Naive thymus-derived CD4-positive, alpha-beta T cell (primary cell): ENCODE measurements at regions not wholly inside any gene's neighbourhood (a gene's known extent, or its start where the extent isn't known, plus 50 kb on each side); places are given as distances from the start of the nearest gene placed in this dataset.

Source experiments
- ATAC-seq: fragments of 150-1000 bp; cut with Tn5 transposase; 2 replicates; pipeline ENCODE4 v1.10.0; 2021; ENCODE audit warnings: mild to moderate bottlenecking, moderate library complexity
- CTCF ChIA-PET: fragments of 350-600 bp; sonication (Branson Sonifier 250); formaldehyde crosslinking; loops from one replicate; lab custom pipeline; 2021; ENCODE audit warnings: antibody characterized with exemption; lab: Charles Lee
- POLR2A ChIA-PET: fragments of 350-600 bp; sonication (Branson Sonifier 250); formaldehyde crosslinking; loops from one replicate; lab custom pipeline; 2021; ENCODE audit warnings: antibody characterized with exemption, inconsistent platforms; lab: Charles Lee
- DNase-seq, 9 donors: peaks; one replicate each; pipeline versions ENCODE4 v3.0.0 to v3.0.0-alpha.2; 2020 to 2022; ENCODE audit warnings: mixed read lengths in 1 of 9
- H3K27ac ChIP-seq: one replicate; pipeline ENCODE4 v1.7.0; 2013; ENCODE audit warnings: mild to moderate bottlenecking, low read depth, low read length, moderate library complexity
- H3K27me3 ChIP-seq, 2 donors: one replicate each; pipeline ENCODE4 v1.7.0; 2013; ENCODE audit warnings: low read length in 2 of 2, mild to moderate bottlenecking in 2 of 2, moderate library complexity in 2 of 2; ENCODE audit not compliant: control insufficient read depth in 2 of 2, insufficient read depth in 2 of 2
- H3K36me3 ChIP-seq, 3 experiments: 1 replicate in 2 of 3; 2 replicates in 1 of 3; pipeline ENCODE4 v1.7.0; 2013; ENCODE audit warnings: low read length in 3 of 3, mild to moderate bottlenecking in 3 of 3, moderate library complexity in 1 of 3; ENCODE audit not compliant: insufficient read depth in 3 of 3, control insufficient read depth in 2 of 3
- H3K4me1 ChIP-seq, 2 donors: one replicate each; pipeline ENCODE4 v1.7.0; 2013; ENCODE audit warnings: low read length in 2 of 2, mild to moderate bottlenecking in 2 of 2, moderate library complexity in 1 of 2; ENCODE audit not compliant: control insufficient read depth in 2 of 2, insufficient read depth in 2 of 2
- H3K4me3 ChIP-seq: 2 replicates; pipeline ENCODE4 v1.7.0; 2013; ENCODE audit warnings: mild to moderate bottlenecking, low read length
- H3K9me3 ChIP-seq, 3 experiments: 1 replicate in 2 of 3; 2 replicates in 1 of 3; pipeline ENCODE4 v1.7.0; 2013; ENCODE audit warnings: low read length in 3 of 3; ENCODE audit not compliant: control insufficient read depth in 2 of 3
- H3K27ac Mint-ChIP-seq, 9 donors: one replicate each; pipeline ENCODE4 v1.8.0; 2020 to 2022; ENCODE audit warnings: mixed read lengths in 9 of 9, mild to moderate bottlenecking in 8 of 9, moderate library complexity in 5 of 9, inconsistent platforms in 2 of 9
- H3K27me3 Mint-ChIP-seq, 5 donors: one replicate each; pipeline ENCODE4 v1.8.0; 2021 to 2022; ENCODE audit warnings: mixed read lengths in 5 of 5, mild to moderate bottlenecking in 1 of 5
- H3K36me3 Mint-ChIP-seq, 5 donors: one replicate each; pipeline ENCODE4 v1.8.0; 2020 to 2022; ENCODE audit warnings: mixed read lengths in 5 of 5, mild to moderate bottlenecking in 3 of 5, inconsistent platforms in 1 of 5
- H3K4me1 Mint-ChIP-seq, 7 donors: one replicate each; pipeline ENCODE4 v1.8.0; 2020 to 2022; ENCODE audit warnings: mixed read lengths in 7 of 7, mild to moderate bottlenecking in 3 of 7, inconsistent platforms in 1 of 7
- H3K4me3 Mint-ChIP-seq, 10 donors: one replicate each; pipeline ENCODE4 v1.8.0; 2020 to 2022; ENCODE audit warnings: mild to moderate bottlenecking in 10 of 10, mixed read lengths in 10 of 10, moderate library complexity in 6 of 10, inconsistent platforms in 2 of 10
- H3K9me3 Mint-ChIP-seq, 11 donors: one replicate each; pipeline ENCODE4 v1.8.0; 2020 to 2022; ENCODE audit warnings: mixed read lengths in 11 of 11, mild to moderate bottlenecking in 4 of 11, inconsistent platforms in 1 of 11, moderate library complexity in 1 of 11
- intact Hi-C, 2 donors: fragments of 100-400 bp; cut with micrococcal nuclease; formaldehyde crosslinking; loops; one replicate each; pipeline ENCODE4 v1.15.1; 2023

- intact Hi-C loops: no loop called here
- POLR2A ChIA-PET: no interaction called here
- CTCF ChIA-PET: no interaction called here
- peaks cover 0 to 4% (median 0%) of the 10 kb centered on the region in 5 donors for H3K27me3 Mint-ChIP-seq
- no peak overlapping the region for H3K4me3 Mint-ChIP-seq
- ATAC-seq (no peak), DNase-seq (no peak)
- no peak overlapping the region for H3K4me3 ChIP-seq
- H3K27ac ChIP-seq: no peak overlapping the region
- H3K9me3 Mint-ChIP-seq: peaks cover 0 to 11% (median 0%) of the 10 kb centered on the region in 11 donors
- peaks cover 0 to 7% (median 0%) of the 10 kb centered on the region in 7 donors for H3K4me1 Mint-ChIP-seq
- H3K4me1 ChIP-seq: no peaks in the 10 kb centered on the region
- H3K36me3 ChIP-seq: no peaks in the 10 kb centered on the region
- H3K9me3 ChIP-seq: no peaks in the 10 kb centered on the region
- H3K27ac Mint-ChIP-seq: no peak overlapping the region
- H3K27me3 ChIP-seq: no peaks in the 10 kb centered on the region
- no peaks in the 10 kb centered on the region for H3K36me3 Mint-ChIP-seq
Measured at GRCh38 chr2:65919550-65920188, 487.3 kb upstream of the SPRED2 start.

DNA sequence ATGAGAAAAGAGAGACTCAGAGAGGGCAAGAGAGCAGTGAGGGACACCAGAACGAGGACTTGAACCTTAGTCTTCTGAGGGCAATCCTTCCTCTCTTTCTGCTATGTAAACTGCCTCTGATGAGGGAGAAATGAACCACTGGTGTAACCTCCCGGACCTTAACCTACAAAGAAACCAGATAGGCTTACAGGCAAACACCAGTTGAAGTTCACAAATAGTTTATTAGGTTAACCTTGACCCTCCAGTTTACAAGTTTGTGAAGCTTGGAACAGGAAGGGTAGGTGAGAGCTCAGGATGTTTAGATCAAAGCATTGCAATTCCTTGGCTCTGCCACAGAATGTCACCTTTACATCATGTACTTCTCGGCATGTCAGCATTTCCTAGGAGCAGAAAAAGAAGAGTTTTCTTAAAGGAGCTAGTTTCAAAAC lies 486.4 kb upstream of the SPRED2 start:
- intact Hi-C loops: no loop called here
- ChIA-PET POLR2A (no interaction called here), CTCF (no interaction called here)
- Histone ChIP-seq H3K27ac (no peak overlapping the region), H3K9me3 (no peaks in the 10 kb centered on the region), H3K4me3 (no peak overlapping the region), H3K27me3 (no peaks in the 10 kb centered on the region), H3K4me1 (no peaks in the 10 kb centered on the region), H3K36me3 (no peaks in the 10 kb centered on the region)
- ATAC-seq (no peak), DNase-seq (no peak)
- H3K27ac Mint-ChIP-seq: no peak overlapping the region
- H3K36me3 Mint-ChIP-seq: no peaks in the 10 kb centered on the region
- peaks cover 0 to 7% (median 0%) of the 10 kb centered on the region in 7 donors for H3K4me1 Mint-ChIP-seq
- no peak overlapping the region for H3K4me3 Mint-ChIP-seq
- peaks cover 0 to 4% (median 0%) of the 10 kb centered on the region in 5 donors for H3K27me3 Mint-ChIP-seq
- peaks cover 0 to 11% (median 0%) of the 10 kb centered on the region in 11 donors for H3K9me3 Mint-ChIP-seq

GRCh38 chr2:65917986-65918385 lies 485.6 kb upstream of the SPRED2 start:
- no peak overlapping the region for H3K4me3 Mint-ChIP-seq
- POLR2A ChIA-PET: no interaction called here
- CTCF ChIA-PET: no interaction called here
- no peak overlapping the region for H3K4me3 ChIP-seq
- H3K27ac ChIP-seq: no peak overlapping the region
- H3K9me3 Mint-ChIP-seq: peaks cover 0 to 6% (median 0%) of the 10 kb centered on the region in 11 donors
- no peak for DNase-seq
- H3K36me3 Mint-ChIP-seq: no peaks in the 10 kb centered on the region
- no peaks in the 10 kb centered on the region for H3K27me3 ChIP-seq
- no peaks in the 10 kb centered on the region for H3K36me3 ChIP-seq
- H3K4me1 Mint-ChIP-seq: peaks cover 0 to 1% (median 0%) of the 10 kb centered on the region in 7 donors
- no peak overlapping the region for H3K27ac Mint-ChIP-seq
- H3K9me3 ChIP-seq: no peaks in the 10 kb centered on the region
- ATAC-seq: no peak
- H3K27me3 Mint-ChIP-seq: peaks cover 0 to 4% (median 0%) of the 10 kb centered on the region in 5 donors
- intact Hi-C loops: no loop called here
- no peaks in the 10 kb centered on the region for H3K4me1 ChIP-seq

- DNase-seq (no peak), ATAC-seq (no peak)
- H3K9me3 Mint-ChIP-seq: peaks cover 0 to 6% (median 0%) of the 10 kb centered on the region in 11 donors
- H3K4me3 ChIP-seq: no peak overlapping the region
- intact Hi-C loops: no loop called here
- ChIA-PET CTCF (no interaction called here), POLR2A (no interaction called here)
- H3K9me3 ChIP-seq: no peaks in the 10 kb centered on the region
- H3K4me1 ChIP-seq: no peaks in the 10 kb centered on the region
- peaks cover 0 to 4% (median 0%) of the 10 kb centered on the region in 5 donors for H3K27me3 Mint-ChIP-seq
- no peak overlapping the region for H3K4me3 Mint-ChIP-seq
- no peaks in the 10 kb centered on the region for H3K4me1 Mint-ChIP-seq
- H3K27me3 ChIP-seq: no peaks in the 10 kb centered on the region
- H3K36me3 ChIP-seq: no peaks in the 10 kb centered on the region
- no peak overlapping the region for H3K27ac ChIP-seq
- H3K36me3 Mint-ChIP-seq: no peaks in the 10 kb centered on the region
- no peak overlapping the region for H3K27ac Mint-ChIP-seq
Measured at GRCh38 chr2:65916785-65917295, 484.4 kb upstream of the SPRED2 start.

DNA sequence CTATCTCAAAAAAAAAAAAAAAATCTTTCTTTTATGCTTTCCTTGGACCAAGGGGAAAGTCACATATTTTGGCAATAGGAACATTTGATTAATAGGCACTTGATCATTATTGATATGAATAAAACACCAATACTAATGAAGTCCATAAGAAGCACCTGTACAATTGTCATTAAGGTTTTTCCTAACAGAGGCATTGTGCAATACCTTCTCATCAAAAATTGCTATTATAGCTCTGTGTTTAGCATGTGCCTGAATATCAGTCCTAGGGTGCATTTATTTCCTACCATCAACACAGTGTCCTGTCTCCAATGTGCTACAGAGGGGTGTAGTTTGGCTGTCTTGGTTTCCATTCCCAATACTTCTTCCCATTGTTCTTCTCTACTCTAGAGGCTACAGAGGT lies 483.8 kb upstream of the SPRED2 start:
- no peaks in the 10 kb centered on the region for H3K27me3 ChIP-seq
- no peak overlapping the region for H3K27ac ChIP-seq
- no peaks in the 10 kb centered on the region for H3K36me3 Mint-ChIP-seq
- no peaks in the 10 kb centered on the region for H3K4me1 Mint-ChIP-seq
- intact Hi-C loops: no loop called here
- no peak overlapping the region for H3K4me3 Mint-ChIP-seq
- ATAC-seq (no peak), DNase-seq (no peak)
- CTCF ChIA-PET: no interaction called here
- POLR2A ChIA-PET: no interaction called here
- H3K9me3 Mint-ChIP-seq: peaks cover 0 to 2% (median 0%) of the 10 kb centered on the region in 11 donors
- no peak overlapping the region for H3K27ac Mint-ChIP-seq
- H3K9me3 ChIP-seq: no peaks in the 10 kb centered on the region
- no peak overlapping the region for H3K4me3 ChIP-seq
- H3K36me3 ChIP-seq: no peaks in the 10 kb centered on the region
- H3K4me1 ChIP-seq: no peaks in the 10 kb centered on the region
- H3K27me3 Mint-ChIP-seq: peaks cover 0 to 4% (median 0%) of the 10 kb centered on the region in 5 donors

- Mint-ChIP-seq H3K4me3 (no peak overlapping the region), H3K27ac (no peak overlapping the region), H3K36me3 (no peaks in the 10 kb centered on the region), H3K4me1 (no peaks in the 10 kb centered on the region), H3K27me3 (peaks cover 0 to 4% (median 0%) of the 10 kb centered on the region in 5 donors), H3K9me3 (peaks cover 0 to 2% (median 0%) of the 10 kb centered on the region in 11 donors)
- ATAC-seq (no peak), DNase-seq (no peak)
- no peaks in the 10 kb centered on the region for H3K9me3 ChIP-seq
- H3K4me3 ChIP-seq: no peak overlapping the region
- no peaks in the 10 kb centered on the region for H3K36me3 ChIP-seq
- no peaks in the 10 kb centered on the region for H3K4me1 ChIP-seq
- intact Hi-C loops: no loop called here
- ChIA-PET CTCF (no interaction called here), POLR2A (no interaction called here)
- no peak overlapping the region for H3K27ac ChIP-seq
- no peaks in the 10 kb centered on the region for H3K27me3 ChIP-seq
Measured at GRCh38 chr2:65915273-65915672, 482.9 kb upstream of the SPRED2 start.

DNA sequence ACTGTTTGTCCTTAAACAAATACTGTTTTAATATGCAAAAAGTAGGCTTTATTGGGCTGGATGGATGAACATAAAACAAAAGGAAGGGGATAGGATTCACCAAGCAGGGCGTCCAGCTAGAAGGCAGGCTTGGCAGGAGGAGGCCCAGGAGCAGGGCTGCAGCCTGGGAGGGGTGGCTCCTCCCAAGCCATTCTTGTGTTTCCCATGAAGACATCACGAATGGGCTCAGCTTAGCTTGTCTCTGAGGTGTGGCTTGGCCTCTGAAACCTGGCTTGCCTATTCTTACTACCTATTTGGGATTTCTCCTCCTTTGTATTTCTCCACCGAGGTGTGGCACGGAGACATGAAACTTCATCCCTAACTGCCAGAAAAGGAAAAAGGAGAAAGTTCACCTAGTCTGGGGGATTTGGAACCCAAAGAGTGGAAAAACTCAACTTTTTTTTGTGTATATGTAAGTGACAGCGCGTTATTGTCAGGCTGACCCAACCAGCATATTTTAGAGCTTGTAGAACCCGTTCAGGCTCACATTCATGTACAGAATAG lies 481.9 kb upstream of the SPRED2 start:
- no peaks in the 10 kb centered on the region for H3K36me3 ChIP-seq
- intact Hi-C loops: no loop called here
- Mint-ChIP-seq H3K9me3 (peaks cover 0 to under 1% (median 0%) of the 10 kb centered on the region in 11 donors), H3K4me3 (no peak overlapping the region), H3K27me3 (peaks cover 0 to 5% (median 0%) of the 10 kb centered on the region in 5 donors), H3K36me3 (no peaks in the 10 kb centered on the region), H3K27ac (no peak overlapping the region), H3K4me1 (no peaks in the 10 kb centered on the region)
- no peak for DNase-seq
- H3K9me3 ChIP-seq: no peaks in the 10 kb centered on the region
- POLR2A ChIA-PET: no interaction called here
- no peak for ATAC-seq
- CTCF ChIA-PET: no interaction called here
- no peaks in the 10 kb centered on the region for H3K27me3 ChIP-seq
- H3K4me3 ChIP-seq: no peak overlapping the region
- H3K27ac ChIP-seq: no peak overlapping the region
- no peaks in the 10 kb centered on the region for H3K4me1 ChIP-seq
